Limb (tissue), 2 donors: ENCODE measurements at regions not wholly inside any gene's neighbourhood (a gene's known extent, or its start where the extent isn't known, plus 50 kb on each side); places are given as distances from the start of the nearest gene placed in this dataset.

Source experiments
- DNase-seq, 2 donors: peaks; one replicate each; pipeline ENCODE4 v3.0.0-alpha.2; 2016; ENCODE audit errors: extremely low spot score in 2 of 2

DNA sequence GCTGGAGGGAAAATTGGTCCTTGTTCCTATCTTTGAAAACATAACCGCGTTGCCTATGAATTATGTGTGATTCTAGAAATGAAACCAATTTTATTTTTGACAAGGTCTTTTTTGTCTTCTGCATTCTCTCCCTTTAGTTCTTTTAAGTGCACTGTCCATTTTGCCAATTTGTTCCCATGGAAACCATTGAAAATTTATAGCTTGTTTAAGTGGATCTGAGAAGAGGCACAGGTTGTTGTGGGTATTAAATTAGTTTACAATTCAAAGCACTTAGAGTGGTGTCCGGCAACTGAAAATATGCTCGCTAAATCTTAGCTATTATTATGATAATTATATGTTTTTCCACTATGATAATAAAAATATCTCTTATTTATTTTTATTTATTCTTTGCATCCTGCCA is 107.5 kb upstream of the FSHR start:
- no peak for DNase-seq

DNA sequence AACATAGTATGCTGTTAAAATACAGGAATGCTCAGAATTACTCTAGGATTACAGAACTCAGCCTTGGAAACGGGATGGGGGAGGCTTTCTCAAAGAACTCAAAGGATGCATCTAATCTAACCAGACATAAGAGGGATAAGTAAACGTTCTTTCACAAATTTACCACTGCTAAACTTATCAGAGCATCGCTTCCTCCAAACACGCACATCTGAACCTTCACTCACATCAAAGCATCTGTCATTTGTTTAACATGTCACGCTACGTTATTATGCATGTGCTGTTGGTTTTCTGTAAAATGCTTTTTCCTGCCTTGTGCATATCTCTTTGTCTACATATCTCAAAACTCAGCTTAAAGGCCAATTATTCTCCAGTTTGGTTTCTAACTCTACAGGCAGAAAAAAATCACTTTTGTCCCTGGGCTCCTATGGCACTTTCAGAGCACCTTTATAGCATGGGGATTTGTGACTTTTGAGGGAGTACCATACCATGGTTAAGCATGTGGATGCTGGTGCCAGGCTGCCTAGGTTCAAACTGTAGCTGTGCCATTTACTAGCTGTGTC is 106.7 kb upstream of the FSHR start:
- no peak for DNase-seq

DNA sequence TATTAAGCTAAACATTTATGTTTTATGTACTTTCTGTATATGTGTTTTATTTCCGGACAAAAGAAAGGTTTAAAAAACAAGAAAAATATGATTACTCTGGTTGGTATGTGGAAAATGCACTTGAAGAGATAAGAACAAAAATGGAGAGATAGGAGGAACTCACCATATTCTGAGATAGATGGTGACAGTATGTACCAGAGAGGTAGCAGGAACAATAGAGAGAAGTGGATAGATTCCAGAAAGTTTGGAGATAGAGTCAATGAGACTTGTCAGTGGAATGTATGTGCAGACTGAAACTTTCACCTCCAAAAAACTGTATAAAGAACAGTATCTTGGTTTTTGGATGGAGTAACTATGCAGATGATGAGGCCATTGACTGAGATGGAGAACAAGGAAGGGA is 105.6 kb upstream of the FSHR start:
- no peak for DNase-seq

DNA sequence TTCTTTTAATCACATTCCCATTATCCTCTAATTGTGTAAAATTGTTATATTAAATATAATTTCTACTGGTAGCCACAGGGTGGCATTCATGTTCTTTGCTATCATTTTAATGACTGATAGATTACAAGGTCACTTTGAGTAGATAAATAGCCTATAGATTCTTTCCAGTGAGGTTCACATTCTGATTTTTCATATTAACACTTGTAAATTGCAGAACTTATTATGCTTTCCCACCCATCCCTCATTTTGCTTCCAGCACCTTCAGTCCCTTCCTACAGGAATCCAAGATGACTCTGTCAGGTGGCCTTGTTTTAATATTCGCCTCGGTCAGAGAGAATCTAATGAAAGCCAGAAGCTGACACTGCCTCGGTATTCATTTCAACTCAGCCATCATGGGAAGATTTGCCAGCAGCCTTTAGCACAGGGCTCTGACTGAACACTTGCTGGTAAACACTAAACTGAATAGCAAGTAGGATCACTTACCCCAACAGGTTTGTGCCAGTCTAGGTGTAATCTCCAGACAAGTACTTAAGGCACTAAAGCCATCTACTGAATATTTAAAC is 101.2 kb upstream of the FSHR start:
- DNase-seq = no peak

DNA sequence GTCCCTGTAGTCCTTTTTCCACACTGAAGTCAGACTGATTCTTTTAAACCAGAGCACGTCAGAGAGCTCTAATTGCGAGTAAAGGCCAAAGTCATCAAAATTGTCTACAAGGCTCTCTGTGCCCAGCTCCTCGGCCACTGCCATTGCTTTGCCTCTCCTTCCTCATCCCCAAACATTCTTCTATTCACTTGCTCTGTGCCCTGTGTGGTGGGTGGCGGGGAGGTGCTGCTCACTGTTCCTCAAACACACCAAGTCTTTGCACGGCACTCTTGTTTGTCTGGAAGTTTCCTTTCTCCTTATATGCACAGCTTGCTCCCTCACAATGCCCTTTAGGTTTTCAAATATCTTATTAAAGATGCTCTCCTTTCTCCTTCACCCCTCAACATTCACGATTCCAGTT is 100.1 kb upstream of the FSHR start:
- DNase-seq = no peak

DNA sequence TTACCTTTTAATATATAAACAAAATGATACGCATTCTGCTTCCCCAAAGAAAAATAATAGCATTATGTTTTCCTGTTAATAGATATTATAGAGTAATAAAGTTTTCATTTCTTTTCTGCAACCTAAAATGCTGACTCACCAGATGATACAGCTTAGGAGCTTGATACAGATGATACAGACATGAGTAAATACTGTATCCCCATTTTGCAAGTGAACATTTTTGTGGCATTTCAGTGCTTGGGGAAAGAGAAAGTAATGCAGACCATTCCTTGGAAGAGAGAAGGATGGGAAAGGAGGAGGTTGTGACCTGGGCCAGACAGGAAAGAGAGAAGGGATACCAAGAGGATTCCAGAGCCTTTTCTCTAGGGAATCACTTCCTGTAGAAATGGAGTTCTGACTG is 97.5 kb upstream of the FSHR start:
- no peak for DNase-seq

DNA sequence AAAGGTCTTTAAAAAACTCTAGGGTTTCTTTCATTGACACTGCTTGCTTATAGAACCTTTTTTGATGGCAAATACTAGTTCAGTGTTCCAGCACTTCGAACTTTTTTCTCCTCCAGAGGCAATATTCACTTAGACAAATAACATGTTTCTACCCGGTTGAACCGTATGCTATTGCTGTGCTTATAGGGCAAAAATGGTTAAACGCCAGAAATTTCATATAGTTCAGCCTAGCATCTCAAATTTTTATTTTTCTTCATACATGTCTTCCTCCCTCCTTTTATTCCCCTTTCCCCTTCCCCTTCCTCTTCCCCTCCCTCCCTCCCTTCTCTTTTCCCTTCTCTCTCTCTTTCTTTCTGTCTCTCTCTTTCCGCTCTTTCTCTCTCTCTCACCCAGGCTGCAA is 96.9 kb upstream of the FSHR start:
- DNase-seq = no peak

DNA sequence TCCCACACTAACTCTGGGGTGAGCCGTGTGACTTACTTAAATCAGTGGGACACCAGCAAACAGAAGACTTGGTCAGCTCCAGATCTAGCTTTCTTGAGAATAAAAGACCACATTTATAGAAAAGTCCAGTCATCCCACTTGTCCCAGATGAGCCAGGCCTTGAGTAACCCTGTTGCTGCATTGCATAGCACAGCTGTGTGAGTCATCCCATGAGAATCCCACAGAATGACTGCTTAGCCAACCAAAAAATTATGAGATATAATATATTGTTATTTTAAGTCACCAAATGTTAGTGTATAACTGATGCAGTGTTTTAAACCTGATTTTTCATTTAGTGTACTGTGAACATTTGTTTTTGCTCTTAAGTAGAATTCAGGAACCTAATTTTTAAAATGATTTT is 94.2 kb upstream of the FSHR start:
- no peak for DNase-seq

DNA sequence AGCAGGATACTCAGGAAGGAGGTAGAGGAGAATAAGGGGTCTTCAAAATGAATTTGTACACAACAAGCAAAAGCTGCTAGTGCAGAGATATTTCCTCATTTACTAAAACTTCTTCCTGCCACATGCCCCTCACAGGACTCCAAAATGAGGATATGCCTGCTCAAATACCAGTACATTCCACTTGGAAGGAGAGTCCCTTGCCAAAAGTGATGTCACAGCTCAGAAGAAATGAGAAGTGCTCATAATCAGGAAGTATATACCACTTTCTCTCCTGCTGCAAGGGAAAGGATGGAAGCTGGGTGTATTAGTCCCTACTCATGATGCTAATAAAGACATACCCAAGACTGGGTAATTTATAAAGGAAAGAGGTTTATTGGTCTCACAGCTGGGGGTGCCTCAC is 87.7 kb upstream of the FSHR start:
- no peak for DNase-seq

DNA sequence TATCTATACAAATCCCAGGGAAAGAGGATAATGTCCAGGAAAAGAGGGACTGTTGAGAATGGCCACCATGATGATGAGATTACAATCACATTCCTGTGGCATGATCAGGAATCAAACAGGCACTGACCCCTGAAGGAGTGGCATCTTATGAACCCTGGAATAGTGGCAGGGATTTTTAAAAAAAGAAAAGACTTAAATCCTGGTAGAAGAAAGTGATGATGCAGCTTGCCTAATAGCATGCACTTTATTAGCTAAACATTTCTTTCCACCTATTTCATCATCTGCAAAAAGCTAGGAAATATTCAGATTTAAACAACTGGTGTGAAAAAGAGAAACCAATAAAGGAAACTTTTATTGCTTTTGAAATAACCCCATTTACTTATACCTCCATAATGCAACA is 87.2 kb upstream of the FSHR start:
- no peak for DNase-seq

DNA sequence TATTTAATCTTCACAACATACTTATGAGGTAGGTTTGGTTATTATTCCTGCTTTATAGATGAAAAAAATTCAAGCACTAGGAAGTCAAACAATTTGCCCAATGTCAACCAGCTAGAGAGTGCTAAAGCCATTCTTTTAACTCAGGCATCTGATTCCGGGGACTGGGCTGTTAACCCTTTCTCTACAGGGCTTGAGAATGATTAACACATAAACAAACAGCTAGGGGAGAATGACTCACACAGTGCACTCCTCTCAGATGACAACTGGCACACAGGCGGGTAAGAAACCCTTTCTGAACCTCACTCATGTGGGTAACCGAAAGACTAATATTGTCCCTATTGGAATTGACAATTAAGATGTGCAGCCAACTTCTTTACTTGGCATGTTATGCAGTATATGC is 86.3 kb upstream of the FSHR start:
- no peak for DNase-seq

DNA sequence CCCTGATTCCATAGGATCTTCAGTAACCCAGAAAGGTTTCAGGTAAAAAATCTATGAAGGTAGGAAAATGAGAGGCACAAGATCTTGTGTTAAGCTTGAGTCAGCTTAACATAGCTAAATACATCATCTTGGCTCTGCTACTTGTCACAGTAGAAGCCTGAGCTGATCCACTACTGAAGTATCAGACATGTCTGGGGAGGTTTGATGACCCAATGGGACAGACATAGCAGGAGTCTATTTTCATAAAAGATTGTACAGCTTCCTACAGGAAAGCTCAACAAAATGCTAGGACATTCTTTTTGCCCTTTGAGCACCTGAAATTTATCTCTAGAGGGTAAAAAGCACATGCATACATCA is 84.3 kb upstream of the FSHR start:
- DNase-seq = no peak

DNA sequence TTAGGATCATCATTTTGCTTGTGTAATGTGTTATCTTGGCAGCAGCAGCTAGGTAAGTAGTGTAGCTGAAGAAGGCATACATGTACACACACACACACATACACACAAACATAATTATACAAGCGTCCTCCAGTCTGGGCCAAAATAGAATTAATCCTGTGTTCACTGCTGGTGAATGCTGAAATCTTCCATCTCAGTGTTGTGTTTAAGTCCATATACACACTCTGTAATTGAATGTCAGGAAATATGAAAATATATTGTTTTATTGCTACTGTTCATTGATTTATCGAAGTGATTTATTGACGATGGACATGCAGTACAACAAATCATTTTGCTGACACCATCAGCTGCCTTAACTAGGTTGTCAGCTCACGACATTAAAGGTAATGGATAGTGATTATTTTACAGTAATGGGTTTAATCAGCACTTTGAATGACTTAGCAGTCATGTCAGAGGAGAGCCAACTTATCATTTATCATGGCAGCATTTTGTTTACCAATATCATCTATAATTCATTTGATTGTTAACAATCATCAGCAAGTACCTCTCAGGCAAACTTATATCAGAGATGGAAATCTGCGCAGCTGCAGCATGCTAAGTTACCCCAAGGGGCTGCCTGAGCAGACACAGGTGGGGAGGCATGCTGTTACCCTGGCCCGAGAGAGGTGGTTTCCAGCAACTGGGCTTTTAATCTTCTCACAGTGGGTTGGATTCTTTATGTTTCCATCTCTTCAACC is 83.7 kb upstream of the FSHR start:
- DNase-seq = no peak

DNA sequence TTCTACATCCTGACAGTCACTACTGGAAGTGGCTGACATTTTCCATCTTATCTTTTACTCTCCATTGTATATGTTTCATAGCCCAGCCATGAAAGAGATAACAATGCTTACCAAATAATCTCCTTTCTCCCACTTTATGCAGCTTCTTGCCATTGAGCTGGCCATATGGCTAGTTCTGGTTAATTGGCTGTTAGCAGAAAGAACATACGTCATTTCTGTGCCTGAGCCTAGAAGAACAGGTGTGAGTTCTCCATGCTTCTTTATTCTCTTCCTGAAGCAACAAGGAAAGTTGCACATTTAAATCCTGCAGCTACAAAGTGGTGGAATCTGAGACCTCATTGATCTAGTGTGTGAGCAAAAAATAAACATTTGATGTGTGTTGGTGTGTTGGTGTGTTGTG is 82.0 kb upstream of the FSHR start:
- no peak for DNase-seq

DNA sequence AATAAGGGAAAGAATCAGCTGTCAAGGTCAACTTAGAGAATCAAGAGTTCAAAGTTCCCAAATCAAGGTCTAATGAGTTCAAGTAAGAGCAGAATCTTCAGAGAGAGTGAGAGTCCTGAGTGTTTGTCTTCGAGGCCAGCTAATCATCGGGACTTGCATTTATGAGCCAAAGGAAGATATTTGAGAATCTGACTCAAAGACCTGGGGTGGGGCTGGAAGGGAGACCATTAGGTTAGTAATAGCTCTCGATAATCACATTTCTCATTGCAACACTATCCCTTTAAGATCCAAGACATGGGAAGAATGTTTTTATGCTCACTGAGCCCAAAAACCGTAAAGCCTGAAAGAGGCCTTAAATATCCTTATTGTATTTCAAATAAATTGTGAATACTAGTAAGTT is 72.0 kb upstream of the FSHR start:
- DNase-seq = no peak

DNA sequence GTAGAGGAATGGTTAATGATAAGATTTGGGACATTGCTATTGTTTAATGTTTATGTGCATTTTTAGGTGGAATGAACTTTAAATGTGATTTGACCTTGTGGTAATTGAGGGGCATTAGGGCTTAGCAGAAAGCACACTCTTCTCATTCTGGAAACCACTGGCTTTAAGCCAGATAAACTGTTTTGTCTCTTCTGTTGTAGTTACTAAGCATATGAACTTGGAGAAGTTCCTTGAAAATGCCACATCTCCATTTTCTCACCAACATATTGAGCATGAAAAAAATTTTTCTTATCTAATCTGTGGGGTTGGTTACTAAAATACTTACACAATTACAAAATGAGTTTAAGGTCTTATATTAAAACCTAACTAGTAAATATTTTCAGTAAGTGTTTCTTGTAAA is 70.8 kb upstream of the FSHR start:
- DNase-seq = no peak

DNA sequence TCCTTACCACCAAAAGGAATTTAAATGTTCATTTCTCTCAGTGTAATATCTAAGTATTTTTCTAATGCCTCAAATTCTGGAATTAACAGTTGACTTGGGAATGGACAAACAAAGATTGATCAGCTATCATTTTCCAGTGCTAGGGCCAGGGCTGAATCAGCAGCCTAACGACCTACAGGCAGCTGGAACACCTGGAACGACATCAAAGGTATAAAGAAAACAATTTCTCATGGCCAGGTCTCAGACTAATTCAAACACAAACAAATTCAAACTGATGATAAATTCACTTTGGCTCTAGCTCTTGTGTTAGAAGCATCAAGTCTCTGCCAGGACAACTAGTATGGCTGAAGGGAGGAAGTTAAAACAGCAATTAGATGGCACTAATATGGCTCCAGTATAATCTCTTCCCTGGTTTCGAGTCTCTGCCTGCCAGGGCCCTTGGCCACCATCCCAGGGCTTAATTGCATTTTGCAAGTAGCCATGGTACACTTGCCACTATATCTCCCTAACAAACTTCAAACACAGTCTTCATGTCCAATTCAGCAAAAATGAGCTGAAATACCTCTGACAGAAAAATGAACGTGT is 70.2 kb upstream of the FSHR start:
- DNase-seq = no peak

DNA sequence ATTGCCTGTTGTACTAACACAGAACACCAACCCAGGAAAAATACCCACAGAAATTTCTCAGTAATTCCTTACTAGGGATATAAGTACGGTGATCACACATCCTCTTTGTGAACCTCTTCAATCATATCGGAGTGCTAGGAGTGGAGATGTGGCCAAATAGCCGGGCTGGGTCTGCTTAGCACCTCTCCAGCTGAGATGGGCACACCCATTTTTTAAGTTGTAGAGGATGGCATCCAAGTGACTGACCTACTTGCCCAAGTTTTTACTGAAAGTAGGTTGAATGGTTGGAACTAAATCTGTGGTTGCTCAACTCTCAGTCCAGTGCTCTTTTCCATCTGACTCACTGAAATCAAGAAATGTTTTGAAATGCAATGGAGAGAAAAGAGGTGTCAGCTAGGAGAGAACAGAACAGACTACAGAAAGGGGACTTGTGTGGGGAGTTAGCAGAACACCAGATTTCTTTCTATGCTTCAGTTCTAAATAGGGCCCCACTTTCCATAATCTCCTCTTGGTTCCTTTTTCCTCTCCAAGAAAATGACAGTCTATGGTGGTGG is 68.7 kb upstream of the FSHR start:
- DNase-seq = no peak

DNA sequence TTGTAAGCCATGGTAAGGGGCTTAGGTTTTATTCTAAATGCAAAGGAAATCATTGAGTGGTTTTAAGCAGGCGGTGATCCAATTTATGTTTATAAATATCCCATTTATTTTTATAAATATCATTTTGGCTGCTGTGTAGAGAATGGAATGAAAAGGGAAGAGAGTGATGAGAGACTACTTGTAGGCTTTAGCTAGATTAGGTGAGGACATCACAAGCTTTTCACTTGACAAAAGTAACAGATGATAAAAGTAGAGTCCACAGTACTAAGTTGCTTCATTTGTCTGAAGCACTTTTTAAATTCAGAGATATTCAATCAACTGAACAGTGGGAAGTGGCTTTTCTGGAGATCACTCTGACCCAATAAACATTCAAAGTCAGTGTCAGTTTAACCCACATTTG is 65.4 kb upstream of the FSHR start:
- DNase-seq = no peak

DNA sequence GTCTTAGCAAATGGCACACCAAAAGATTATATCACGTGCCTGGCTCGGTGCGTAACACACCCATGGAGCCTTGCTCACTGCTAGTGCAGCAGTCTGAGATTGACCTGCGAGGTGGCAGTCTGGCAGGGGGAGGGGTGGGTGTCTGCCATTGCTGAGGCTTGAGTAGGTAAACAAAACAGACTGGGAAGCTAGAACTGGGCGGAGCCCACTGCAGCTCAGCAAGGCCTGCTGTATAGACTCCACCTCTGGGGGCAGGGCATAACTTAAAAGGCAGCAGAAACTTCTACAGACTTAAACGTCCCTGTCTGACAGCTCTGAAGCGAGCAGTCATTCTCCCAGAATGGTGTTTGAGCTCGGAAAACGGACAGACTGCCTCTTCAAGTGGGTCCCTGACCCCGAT is 55.9 kb upstream of the FSHR start:
- no peak for DNase-seq

DNA sequence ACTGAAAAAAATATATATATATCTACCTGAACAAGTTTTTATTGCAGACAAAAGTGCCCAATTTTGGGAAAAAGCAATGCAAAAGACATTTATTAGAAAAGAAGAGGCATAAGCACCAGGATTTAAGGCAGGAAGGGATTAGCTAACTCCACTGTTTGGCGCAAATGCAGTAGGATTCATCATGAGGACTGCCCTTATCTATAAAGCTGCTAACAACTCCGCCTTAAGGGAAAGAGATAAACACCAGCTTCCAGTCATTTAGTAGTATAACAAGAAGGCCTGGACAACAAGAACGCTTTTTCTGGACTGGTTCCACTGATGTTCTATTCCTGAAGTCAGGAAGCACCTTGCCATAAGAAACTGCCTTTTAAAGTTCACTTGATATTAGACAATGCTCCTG is 52.9 kb upstream of the FSHR start:
- no peak for DNase-seq
